GM12875 (cell line): ENCODE measurements at regions not wholly inside any gene's neighbourhood (a gene's known extent, or its start where the extent isn't known, plus 50 kb on each side); places are given as distances from the start of the nearest gene placed in this dataset.

Source experiments
- H3K4me3 ChIP-seq: one replicate; pipeline ENCODE4 v1.5.1; 2011; ENCODE audit warnings: low read depth, low read length, control low read depth
- CTCF ChIP-seq: IDR thresholded peaks from 2 replicates; pipeline ENCODE4 v1.5.1; 2011; ENCODE audit warnings: low read depth, mild to moderate bottlenecking, control low read depth, inconsistent platforms, low read length, moderate library complexity, borderline replicate concordance; ENCODE audit not compliant: insufficient read depth

- no peak for TF ChIP-seq CTCF
- H3K4me3 ChIP-seq: no peak overlapping the region
These were observed 131.4 kb upstream of the KAZN start for GRCh38 chr1:14467112-14467511.

- no peak for TF ChIP-seq CTCF
- H3K4me3 ChIP-seq: no peak overlapping the region
These were observed 129.7 kb upstream of the KAZN start for GRCh38 chr1:14468751-14469150.

- TF ChIP-seq CTCF: no peak
- H3K4me3 ChIP-seq: no peak overlapping the region
These were observed 127.7 kb upstream of the KAZN start for GRCh38 chr1:14470802-14471201.

GRCh38 chr1:14474856-14475255, 123.6 kb upstream of the KAZN start:
- no peak for TF ChIP-seq CTCF

GRCh38 chr1:14476170-14476955, 122.1 kb upstream of the KAZN start:
- no peak for TF ChIP-seq CTCF
- no peak overlapping the region for H3K4me3 ChIP-seq

More at GRCh38 chr1:14474856-14475255, 123.6 kb upstream of the KAZN start:
- no peak overlapping the region for H3K4me3 ChIP-seq

- no peak for TF ChIP-seq CTCF
- H3K4me3 ChIP-seq: no peak overlapping the region
These were observed 120.4 kb upstream of the KAZN start for GRCh38 chr1:14478120-14478519.

GRCh38 chr1:14479865-14480264, 118.6 kb upstream of the KAZN start:
- TF ChIP-seq CTCF: no peak
- H3K4me3 ChIP-seq: no peak overlapping the region
